ENCODE measurements at regions not wholly inside any gene's neighbourhood (a gene's known extent, or its start where the extent isn't known, plus 50 kb on each side); places are given as distances from the start of the nearest gene placed in this dataset.

GRCh38 chr19:8893419-8893818, 61.2 kb downstream of the MBD3L1 start:
- no peak for DNase-seq
- peaks cover 6% of the 10 kb centered on the region for H3K27me3 ChIP-seq
- intact Hi-C loops (cut with DNase I), result no loop called here
- H3K9me3 ChIP-seq, result no peaks in the 10 kb centered on the region
- TF ChIP-seq CTCF (IDR thresholded peaks at IDR 0.05), result no peak
- H3K36me3 ChIP-seq, result no peaks in the 10 kb centered on the region
- no peaks in the 10 kb centered on the region for H3K4me1 ChIP-seq
- H3K4me3 ChIP-seq, result no peak overlapping the region
- no peak for ATAC-seq
- H3K27ac ChIP-seq, result no peak overlapping the region

GRCh38 chr19:8897106-8897505, 64.9 kb downstream of the MBD3L1 start:
- intact Hi-C loops (cut with DNase I), result no loop called here
- H3K4me3 ChIP-seq, result no peak overlapping the region
- no peak for TF ChIP-seq CTCF (IDR thresholded peaks at IDR 0.05)
- H3K27me3 ChIP-seq, result peaks cover 6% of the 10 kb centered on the region
- H3K9me3 ChIP-seq, result no peaks in the 10 kb centered on the region
- H3K4me1 ChIP-seq, result no peaks in the 10 kb centered on the region
- no peak overlapping the region for H3K27ac ChIP-seq
- H3K36me3 ChIP-seq, result no peaks in the 10 kb centered on the region
- ATAC-seq, result no peak
- no peak for DNase-seq

- peaks cover 6% of the 10 kb centered on the region for H3K27me3 ChIP-seq
- no peak for TF ChIP-seq CTCF (IDR thresholded peaks at IDR 0.05)
- intact Hi-C loops (cut with DNase I), result no loop called here
- no peak for ATAC-seq
- H3K36me3 ChIP-seq, result no peaks in the 10 kb centered on the region
- H3K4me1 ChIP-seq, result no peaks in the 10 kb centered on the region
- H3K27ac ChIP-seq, result no peak overlapping the region
- no peak for DNase-seq
- no peak overlapping the region for H3K4me3 ChIP-seq
- H3K9me3 ChIP-seq, result no peaks in the 10 kb centered on the region
Observed at GRCh38 chr19:8899356-8899755, 67.2 kb downstream of the MBD3L1 start.

- H3K27ac ChIP-seq, result no peak overlapping the region
- TF ChIP-seq CTCF (IDR thresholded peaks at IDR 0.05), result no peak
- no peaks in the 10 kb centered on the region for H3K4me1 ChIP-seq
- ATAC-seq (no peak), DNase-seq (no peak)
- no peaks in the 10 kb centered on the region for H3K9me3 ChIP-seq
- H3K36me3 ChIP-seq, result no peaks in the 10 kb centered on the region
- peaks cover 6% of the 10 kb centered on the region for H3K27me3 ChIP-seq
- H3K4me3 ChIP-seq, result no peak overlapping the region
- intact Hi-C loops (cut with DNase I), result no loop called here
Observed at GRCh38 chr19:8900421-8900820, 68.2 kb downstream of the MBD3L1 start.

GRCh38 chr19:8902520-8902919, 70.3 kb downstream of the MBD3L1 start:
- ATAC-seq (no peak), DNase-seq (no peak)
- no peak for TF ChIP-seq CTCF (IDR thresholded peaks at IDR 0.05)
- H3K27me3 ChIP-seq, result no peaks in the 10 kb centered on the region
- H3K27ac ChIP-seq, result no peak overlapping the region
- no peaks in the 10 kb centered on the region for H3K36me3 ChIP-seq
- no peaks in the 10 kb centered on the region for H3K9me3 ChIP-seq
- no peaks in the 10 kb centered on the region for H3K4me1 ChIP-seq
- H3K4me3 ChIP-seq, result no peak overlapping the region
- intact Hi-C loops (cut with DNase I), result no loop called here

GRCh38 chr19:8904597-8904996, 72.4 kb downstream of the MBD3L1 start:
- Histone ChIP-seq H3K27ac (no peak overlapping the region), H3K36me3 (no peaks in the 10 kb centered on the region), H3K9me3 (no peaks in the 10 kb centered on the region), H3K27me3 (no peaks in the 10 kb centered on the region), H3K4me3 (no peak overlapping the region), H3K4me1 (no peaks in the 10 kb centered on the region)
- ATAC-seq, result no peak
- TF ChIP-seq CTCF (IDR thresholded peaks at IDR 0.05), result no peak
- peak; percentile 39 for DNase-seq
- intact Hi-C loops (cut with DNase I), result no loop called here

All from upper lobe of right lung (tissue), 1 donor.